NB4 (cell line): ENCODE measurements at regions not wholly inside any gene's neighbourhood (a gene's known extent, or its start where the extent isn't known, plus 50 kb on each side); places are given as distances from the start of the nearest gene placed in this dataset.

Source experiments
- DNase-seq: peaks from one replicate; pipeline ENCODE4 v3.0.0; 2010; ENCODE audit warnings: low read depth
- H3K4me3 ChIP-seq: one replicate; pipeline ENCODE4 v1.5.1; 2011; ENCODE audit warnings: mild to moderate bottlenecking, low read depth, low read length, moderate library complexity
- CTCF ChIP-seq: IDR thresholded peaks from one replicate; pipeline ENCODE4 v1.5.1; 2012; ENCODE audit warnings: low read depth, low read length
- MAX ChIP-seq: IDR thresholded peaks from 2 replicates; pipeline ENCODE4 v1.6.1; 2011; ENCODE audit warnings: low read depth, low read length
- MYC ChIP-seq: IDR thresholded peaks from 2 replicates; pipeline ENCODE4 v1.6.1; 2011; ENCODE audit warnings: low read depth, low read length
- POLR2A ChIP-seq: IDR thresholded peaks from 2 replicates; pipeline ENCODE4 v1.6.1; 2011; ENCODE audit warnings: mild to moderate bottlenecking; ENCODE audit not compliant: insufficient read length; ENCODE audit errors: extremely low read depth

- no peak overlapping the region for H3K4me3 ChIP-seq
- TF ChIP-seq POLR2A (no peak), CTCF (no peak), MAX (no peak), MYC (no peak)
- DNase-seq: no peak
These were observed 340.5 kb upstream of the SYNCRIP start for GRCh38 chr6:85983032-85983659.

- no peak overlapping the region for H3K4me3 ChIP-seq
- no peak for DNase-seq
- TF ChIP-seq POLR2A (no peak), MYC (no peak), CTCF (no peak), MAX (no peak)
These were observed 335.0 kb upstream of the SYNCRIP start for GRCh38 chr6:85977661-85978060.

GRCh38 chr6:85975957-85976356, 333.3 kb upstream of the SYNCRIP start:
- no peak overlapping the region for H3K4me3 ChIP-seq
- TF ChIP-seq POLR2A: no peak
- no peak for TF ChIP-seq MYC
- no peak for TF ChIP-seq MAX
- TF ChIP-seq CTCF: no peak
- DNase-seq: no peak

- no peak overlapping the region for H3K4me3 ChIP-seq
- DNase-seq: no peak
- TF ChIP-seq MYC: no peak
- no peak for TF ChIP-seq MAX
- no peak for TF ChIP-seq CTCF
- TF ChIP-seq POLR2A: no peak
These were observed 328.6 kb upstream of the SYNCRIP start for GRCh38 chr6:85971238-85971637.

- no peak overlapping the region for H3K4me3 ChIP-seq
- DNase-seq: no peak
- TF ChIP-seq CTCF (no peak), MYC (no peak), MAX (no peak)
These were observed 324.1 kb upstream of the SYNCRIP start for GRCh38 chr6:85966828-85967227.

GRCh38 chr6:85961746-85962145, 319.1 kb upstream of the SYNCRIP start:
- no peak for DNase-seq
- no peak overlapping the region for H3K4me3 ChIP-seq
- TF ChIP-seq CTCF (no peak), POLR2A (no peak), MYC (no peak), MAX (no peak)
